ENCODE measurements at regions not wholly inside any gene's neighbourhood (a gene's known extent, or its start where the extent isn't known, plus 50 kb on each side); places are given as distances from the start of the nearest gene placed in this dataset.
A peak's percentile ranks its signal among the peaks of the same experiment; 100 is the strongest.

DNA sequence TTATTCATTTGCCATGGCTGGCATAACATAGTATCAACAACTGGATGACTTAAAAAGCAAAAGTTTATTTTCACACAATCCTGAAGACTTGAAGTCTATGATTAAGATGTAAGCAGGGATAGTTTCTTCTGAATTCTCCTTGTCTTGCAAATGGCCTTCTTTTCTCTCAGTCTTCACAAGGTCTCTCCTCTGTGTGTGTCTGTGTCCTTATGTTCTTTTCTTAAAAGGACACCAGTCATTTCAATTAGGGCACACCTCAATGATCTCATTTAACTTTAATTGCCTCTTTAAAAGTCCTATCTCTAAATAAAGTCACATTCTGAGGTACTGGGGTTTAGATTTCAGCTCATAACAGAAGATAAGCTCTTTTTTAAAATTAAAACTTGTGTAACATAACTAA lies 399.7 kb downstream of the PABPC4L start:
- H3K27me3 ChIP-seq (replicated peaks; ENCODE audit: insufficient read depth, low read depth, low read length, poor library complexity): no peaks in the 10 kb centered on the region
- no peak overlapping the region for H3K27ac ChIP-seq (ENCODE audit: low read depth, low read length, poor library complexity, severe bottlenecking)
- CTCF ChIA-PET: no interaction called here
- H3K36me3 ChIP-seq (ENCODE audit: insufficient read depth, low read length, poor library complexity, severe bottlenecking): no peaks in the 10 kb centered on the region
- TF ChIP-seq, protein P1, sequence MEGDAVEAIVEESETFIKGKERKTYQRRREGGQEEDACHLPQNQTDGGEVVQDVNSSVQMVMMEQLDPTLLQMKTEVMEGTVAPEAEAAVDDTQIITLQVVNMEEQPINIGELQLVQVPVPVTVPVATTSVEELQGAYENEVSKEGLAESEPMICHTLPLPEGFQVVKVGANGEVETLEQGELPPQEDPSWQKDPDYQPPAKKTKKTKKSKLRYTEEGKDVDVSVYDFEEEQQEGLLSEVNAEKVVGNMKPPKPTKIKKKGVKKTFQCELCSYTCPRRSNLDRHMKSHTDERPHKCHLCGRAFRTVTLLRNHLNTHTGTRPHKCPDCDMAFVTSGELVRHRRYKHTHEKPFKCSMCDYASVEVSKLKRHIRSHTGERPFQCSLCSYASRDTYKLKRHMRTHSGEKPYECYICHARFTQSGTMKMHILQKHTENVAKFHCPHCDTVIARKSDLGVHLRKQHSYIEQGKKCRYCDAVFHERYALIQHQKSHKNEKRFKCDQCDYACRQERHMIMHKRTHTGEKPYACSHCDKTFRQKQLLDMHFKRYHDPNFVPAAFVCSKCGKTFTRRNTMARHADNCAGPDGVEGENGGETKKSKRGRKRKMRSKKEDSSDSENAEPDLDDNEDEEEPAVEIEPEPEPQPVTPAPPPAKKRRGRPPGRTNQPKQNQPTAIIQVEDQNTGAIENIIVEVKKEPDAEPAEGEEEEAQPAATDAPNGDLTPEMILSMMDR (conservative IDR thresholded peaks at IDR 0.05; ENCODE audit: low read depth, low read length): no peak
- no peak for TF ChIP-seq EZH2 (IDR thresholded peaks at IDR 0.05; ENCODE audit: borderline replicate concordance, low read depth, low read length, poor library complexity, severe bottlenecking)
- H3K4me3 ChIP-seq (ENCODE audit: low read depth, low read length, poor library complexity, severe bottlenecking): no peak overlapping the region
- POLR2A ChIA-PET (ENCODE audit: low non-redundant PET): no interaction called here
- H3K4me1 ChIP-seq (ENCODE audit: insufficient read depth, low read length, poor library complexity, severe bottlenecking): no peaks in the 10 kb centered on the region
- no peaks in the 10 kb centered on the region for H3K9me3 ChIP-seq (ENCODE audit: low read depth, low read length, poor library complexity, severe bottlenecking)
- no peak for DNase-seq (ENCODE audit: low spot score)
- no TSS peak for BruUV-seq (replicated peaks)
- intact Hi-C loops (cut with micrococcal nuclease; ENCODE audit: unreplicated experiment): no loop called here

DNA sequence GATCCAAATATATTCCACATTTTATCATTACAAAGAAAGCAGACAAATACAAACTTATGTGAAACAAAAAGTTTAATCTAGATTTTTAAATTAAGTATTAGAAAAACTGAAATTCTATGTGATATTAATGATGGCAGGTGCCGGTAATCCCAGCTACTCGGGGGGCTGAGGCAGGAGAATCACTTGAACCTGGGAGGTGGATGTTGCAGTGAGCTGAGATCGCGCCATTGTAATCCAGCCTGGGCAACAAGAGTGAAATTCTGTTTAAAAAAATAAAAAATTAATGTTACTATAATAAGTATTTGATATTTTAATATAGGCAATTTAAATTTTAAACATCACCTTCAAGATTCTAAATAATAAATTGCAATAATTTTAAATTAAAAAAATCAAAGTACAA lies 400.6 kb downstream of the PABPC4L start:
- Histone ChIP-seq H3K36me3 (ENCODE audit: insufficient read depth, low read length, poor library complexity, severe bottlenecking) (no peaks in the 10 kb centered on the region), H3K27ac (ENCODE audit: low read depth, low read length, poor library complexity, severe bottlenecking) (no peak overlapping the region), H3K4me1 (ENCODE audit: insufficient read depth, low read length, poor library complexity, severe bottlenecking) (no peaks in the 10 kb centered on the region), H3K27me3 (replicated peaks; ENCODE audit: insufficient read depth, low read depth, low read length, poor library complexity) (no peaks in the 10 kb centered on the region), H3K9me3 (ENCODE audit: low read depth, low read length, poor library complexity, severe bottlenecking) (no peaks in the 10 kb centered on the region), H3K4me3 (ENCODE audit: low read depth, low read length, poor library complexity, severe bottlenecking) (no peak overlapping the region)
- ChIA-PET POLR2A (ENCODE audit: low non-redundant PET) (no interaction called here), CTCF (no interaction called here)
- no TSS peak for BruUV-seq (replicated peaks)
- no peak for TF ChIP-seq EZH2 (IDR thresholded peaks at IDR 0.05; ENCODE audit: borderline replicate concordance, low read depth, low read length, poor library complexity, severe bottlenecking)
- TF ChIP-seq, protein P1 (conservative IDR thresholded peaks at IDR 0.05; ENCODE audit: low read depth, low read length): no peak
- intact Hi-C loops (cut with micrococcal nuclease; ENCODE audit: unreplicated experiment): no loop called here
- DNase-seq (ENCODE audit: low spot score): no peak

DNA sequence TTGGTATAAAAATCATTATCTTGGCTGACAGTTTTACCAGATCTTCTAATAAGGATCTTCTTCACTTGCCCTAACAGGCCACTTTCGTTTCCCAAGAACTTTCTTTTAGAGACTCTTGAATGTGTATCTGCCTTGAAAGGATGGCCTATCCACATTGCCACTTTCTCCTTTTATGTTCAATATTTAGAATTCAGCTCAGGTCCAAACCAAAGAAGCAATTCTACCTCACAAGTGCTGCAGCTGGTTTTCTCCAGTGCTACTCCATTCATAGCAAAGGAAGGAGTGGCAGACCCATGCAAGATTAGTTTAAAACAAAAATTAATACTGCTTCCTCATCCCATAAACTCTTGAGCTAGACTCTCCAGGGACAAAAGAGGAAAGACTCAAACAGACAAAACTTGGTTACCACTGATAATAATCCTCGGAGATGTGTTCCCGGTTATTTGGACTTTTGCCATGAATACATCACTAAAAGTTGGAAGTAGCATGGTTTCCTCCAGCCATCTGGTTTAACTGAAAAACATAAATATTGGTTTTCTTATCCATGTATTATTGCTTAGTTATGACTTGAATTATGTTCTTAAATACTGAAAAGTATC lies 401.8 kb downstream of the PABPC4L start:
- no peaks in the 10 kb centered on the region for H3K36me3 ChIP-seq (ENCODE audit: insufficient read depth, low read length, poor library complexity, severe bottlenecking)
- DNase-seq (ENCODE audit: low spot score): peak; percentile 70
- no peaks in the 10 kb centered on the region for H3K9me3 ChIP-seq (ENCODE audit: low read depth, low read length, poor library complexity, severe bottlenecking)
- no peak overlapping the region for H3K4me3 ChIP-seq (ENCODE audit: low read depth, low read length, poor library complexity, severe bottlenecking)
- no peaks in the 10 kb centered on the region for H3K27me3 ChIP-seq (replicated peaks; ENCODE audit: insufficient read depth, low read depth, low read length, poor library complexity)
- TF ChIP-seq, protein P1 (conservative IDR thresholded peaks at IDR 0.05; ENCODE audit: low read depth, low read length): no peak
- no peak for TF ChIP-seq EZH2 (IDR thresholded peaks at IDR 0.05; ENCODE audit: borderline replicate concordance, low read depth, low read length, poor library complexity, severe bottlenecking)
- intact Hi-C loops (cut with micrococcal nuclease; ENCODE audit: unreplicated experiment): loop anchor here (10.0 kb wide), 1 partner anchor 155 kb away; no protein-coding TSS in a partner anchor
- ChIA-PET POLR2A (ENCODE audit: low non-redundant PET) (no interaction called here), CTCF (no interaction called here)
- H3K27ac ChIP-seq (ENCODE audit: low read depth, low read length, poor library complexity, severe bottlenecking): peak overlapping the region; percentile 27
- H3K4me1 ChIP-seq (ENCODE audit: insufficient read depth, low read length, poor library complexity, severe bottlenecking): no peaks in the 10 kb centered on the region
- no TSS peak for BruUV-seq (replicated peaks)
